ENCODE measurements at regions not wholly inside any gene's neighbourhood (a gene's known extent, or its start where the extent isn't known, plus 50 kb on each side); places are given as distances from the start of the nearest gene placed in this dataset.

- TF ChIP-seq, protein P1, sequence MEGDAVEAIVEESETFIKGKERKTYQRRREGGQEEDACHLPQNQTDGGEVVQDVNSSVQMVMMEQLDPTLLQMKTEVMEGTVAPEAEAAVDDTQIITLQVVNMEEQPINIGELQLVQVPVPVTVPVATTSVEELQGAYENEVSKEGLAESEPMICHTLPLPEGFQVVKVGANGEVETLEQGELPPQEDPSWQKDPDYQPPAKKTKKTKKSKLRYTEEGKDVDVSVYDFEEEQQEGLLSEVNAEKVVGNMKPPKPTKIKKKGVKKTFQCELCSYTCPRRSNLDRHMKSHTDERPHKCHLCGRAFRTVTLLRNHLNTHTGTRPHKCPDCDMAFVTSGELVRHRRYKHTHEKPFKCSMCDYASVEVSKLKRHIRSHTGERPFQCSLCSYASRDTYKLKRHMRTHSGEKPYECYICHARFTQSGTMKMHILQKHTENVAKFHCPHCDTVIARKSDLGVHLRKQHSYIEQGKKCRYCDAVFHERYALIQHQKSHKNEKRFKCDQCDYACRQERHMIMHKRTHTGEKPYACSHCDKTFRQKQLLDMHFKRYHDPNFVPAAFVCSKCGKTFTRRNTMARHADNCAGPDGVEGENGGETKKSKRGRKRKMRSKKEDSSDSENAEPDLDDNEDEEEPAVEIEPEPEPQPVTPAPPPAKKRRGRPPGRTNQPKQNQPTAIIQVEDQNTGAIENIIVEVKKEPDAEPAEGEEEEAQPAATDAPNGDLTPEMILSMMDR (conservative IDR thresholded peaks at IDR 0.05; ENCODE audit: low read depth, low read length) = no peak
- DNase-seq (ENCODE audit: low read depth) = no peak
- H3K4me3 ChIP-seq (ENCODE audit: low read depth, low read length) = no peak overlapping the region
These were observed 74.5 kb upstream of the GRK3 start for GRCh38 chr22:25489947-25490346.

- TF ChIP-seq, protein P1 (conservative IDR thresholded peaks at IDR 0.05; ENCODE audit: low read depth, low read length) = no peak
- H3K4me3 ChIP-seq (ENCODE audit: low read depth, low read length) = no peak overlapping the region
- DNase-seq (ENCODE audit: low read depth) = no peak
These were observed 73.6 kb upstream of the GRK3 start for GRCh38 chr22:25490896-25491295.

DNA sequence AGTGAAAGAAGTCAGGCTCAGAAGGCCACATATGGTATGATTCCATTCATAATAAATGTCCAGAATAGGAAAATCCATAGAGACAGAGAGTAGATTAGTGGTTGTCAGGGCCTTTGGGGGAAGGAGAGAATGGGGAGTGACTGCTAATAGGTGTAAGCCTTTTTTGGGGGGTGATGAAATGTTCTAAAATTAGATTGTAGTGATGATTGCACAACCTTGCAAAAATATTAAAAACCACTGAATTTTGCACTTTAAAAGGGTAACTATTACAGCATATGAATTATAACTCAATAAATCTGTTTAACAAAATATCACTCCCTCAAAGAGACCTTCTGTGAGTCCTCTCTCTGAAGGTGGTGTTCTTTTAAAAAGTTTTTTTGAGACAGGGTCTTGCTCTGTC is 72.3 kb upstream of the GRK3 start:
- TF ChIP-seq, protein P1 (conservative IDR thresholded peaks at IDR 0.05; ENCODE audit: low read depth, low read length) = no peak
- no peak for DNase-seq (ENCODE audit: low read depth)
- no peak overlapping the region for H3K4me3 ChIP-seq (ENCODE audit: low read depth, low read length)

GRCh38 chr22:25492841-25493734 is 71.4 kb upstream of the GRK3 start:
- TF ChIP-seq, protein P1 (conservative IDR thresholded peaks at IDR 0.05; ENCODE audit: low read depth, low read length) = no peak
- no peak for DNase-seq (ENCODE audit: low read depth)
- H3K4me3 ChIP-seq (ENCODE audit: low read depth, low read length) = no peak overlapping the region

DNA sequence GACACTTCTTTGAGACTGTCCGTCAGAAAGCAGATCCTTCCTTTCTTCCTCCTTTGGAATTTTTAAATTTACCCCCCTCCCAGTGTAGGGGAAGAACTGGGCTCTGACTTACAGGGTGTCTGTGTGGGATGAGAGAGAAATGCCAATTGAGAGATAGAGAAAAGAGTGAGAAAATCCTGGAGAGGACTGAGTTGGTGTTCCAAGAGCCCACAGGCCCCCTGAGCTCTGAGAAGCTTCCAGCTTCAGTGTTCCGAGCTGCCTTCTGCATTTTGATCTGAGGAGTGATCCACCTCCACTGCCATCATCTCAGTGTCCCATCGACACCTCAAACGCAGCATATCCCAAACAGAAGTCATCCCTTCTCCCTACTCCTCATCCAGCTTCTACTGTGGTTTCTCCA is 70.7 kb upstream of the GRK3 start:
- DNase-seq (ENCODE audit: low read depth) = no peak
- no peak overlapping the region for H3K4me3 ChIP-seq (ENCODE audit: low read depth, low read length)
- TF ChIP-seq, protein P1 (conservative IDR thresholded peaks at IDR 0.05; ENCODE audit: low read depth, low read length) = no peak

GRCh38 chr22:25494774-25495173 is 69.7 kb upstream of the GRK3 start:
- TF ChIP-seq, protein P1 (conservative IDR thresholded peaks at IDR 0.05; ENCODE audit: low read depth, low read length) = no peak
- no peak overlapping the region for H3K4me3 ChIP-seq (ENCODE audit: low read depth, low read length)
- DNase-seq (ENCODE audit: low read depth) = no peak

DNA sequence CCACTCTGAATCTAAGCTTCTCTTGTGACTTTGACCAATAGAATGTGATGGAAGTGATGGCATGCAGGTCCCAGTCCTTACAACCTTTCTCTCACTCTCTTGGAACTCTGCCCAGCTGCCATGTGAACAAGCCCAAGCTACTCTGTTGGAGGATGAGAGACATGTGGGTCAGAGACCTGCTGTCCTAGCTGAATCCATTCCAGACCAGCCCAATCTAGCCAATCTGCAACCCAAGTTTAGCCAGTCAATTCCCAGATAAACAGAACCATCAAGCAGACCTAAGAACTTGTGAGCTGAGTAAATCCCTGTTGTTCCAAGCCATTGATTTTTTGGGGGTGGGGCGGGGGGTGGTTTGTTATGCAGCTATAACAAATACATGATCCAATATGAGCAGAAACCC is 69.2 kb upstream of the GRK3 start:
- no peak for DNase-seq (ENCODE audit: low read depth)
- no peak overlapping the region for H3K4me3 ChIP-seq (ENCODE audit: low read depth, low read length)
- TF ChIP-seq, protein P1 (conservative IDR thresholded peaks at IDR 0.05; ENCODE audit: low read depth, low read length) = no peak

Measured in epithelial cell of proximal tubule (primary cell).